ENCODE measurements at regions not wholly inside any gene's neighbourhood (a gene's known extent, or its start where the extent isn't known, plus 50 kb on each side); places are given as distances from the start of the nearest gene placed in this dataset.

- H3K4me1 ChIP-seq (ENCODE audit: control insufficient read depth in 1 of 2, low read depth in 2 of 2), result peaks cover 0 to 4% of the 10 kb centered on the region in 2 donors
- TF ChIP-seq, protein P1, sequence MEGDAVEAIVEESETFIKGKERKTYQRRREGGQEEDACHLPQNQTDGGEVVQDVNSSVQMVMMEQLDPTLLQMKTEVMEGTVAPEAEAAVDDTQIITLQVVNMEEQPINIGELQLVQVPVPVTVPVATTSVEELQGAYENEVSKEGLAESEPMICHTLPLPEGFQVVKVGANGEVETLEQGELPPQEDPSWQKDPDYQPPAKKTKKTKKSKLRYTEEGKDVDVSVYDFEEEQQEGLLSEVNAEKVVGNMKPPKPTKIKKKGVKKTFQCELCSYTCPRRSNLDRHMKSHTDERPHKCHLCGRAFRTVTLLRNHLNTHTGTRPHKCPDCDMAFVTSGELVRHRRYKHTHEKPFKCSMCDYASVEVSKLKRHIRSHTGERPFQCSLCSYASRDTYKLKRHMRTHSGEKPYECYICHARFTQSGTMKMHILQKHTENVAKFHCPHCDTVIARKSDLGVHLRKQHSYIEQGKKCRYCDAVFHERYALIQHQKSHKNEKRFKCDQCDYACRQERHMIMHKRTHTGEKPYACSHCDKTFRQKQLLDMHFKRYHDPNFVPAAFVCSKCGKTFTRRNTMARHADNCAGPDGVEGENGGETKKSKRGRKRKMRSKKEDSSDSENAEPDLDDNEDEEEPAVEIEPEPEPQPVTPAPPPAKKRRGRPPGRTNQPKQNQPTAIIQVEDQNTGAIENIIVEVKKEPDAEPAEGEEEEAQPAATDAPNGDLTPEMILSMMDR (IDR thresholded peaks at IDR 0.05), result no peak
- H3K27ac ChIP-seq, result no peak overlapping the region
- H3K9me3 ChIP-seq, result no peaks in the 10 kb centered on the region
- no peaks in the 10 kb centered on the region for H3K27me3 ChIP-seq (replicated peaks; ENCODE audit: insufficient read depth)
- no peak overlapping the region for H3K4me3 ChIP-seq
- H3K36me3 ChIP-seq, result no peaks in the 10 kb centered on the region
- DNase-seq (ENCODE audit: low spot score) (no peak), ATAC-seq (ENCODE audit: insufficient number of reproducible peaks, low FRiP score, low read depth) (no peak)
Measured at GRCh38 chr5:96084874-96085506, 123.3 kb upstream of the ELL2 start.

DNA sequence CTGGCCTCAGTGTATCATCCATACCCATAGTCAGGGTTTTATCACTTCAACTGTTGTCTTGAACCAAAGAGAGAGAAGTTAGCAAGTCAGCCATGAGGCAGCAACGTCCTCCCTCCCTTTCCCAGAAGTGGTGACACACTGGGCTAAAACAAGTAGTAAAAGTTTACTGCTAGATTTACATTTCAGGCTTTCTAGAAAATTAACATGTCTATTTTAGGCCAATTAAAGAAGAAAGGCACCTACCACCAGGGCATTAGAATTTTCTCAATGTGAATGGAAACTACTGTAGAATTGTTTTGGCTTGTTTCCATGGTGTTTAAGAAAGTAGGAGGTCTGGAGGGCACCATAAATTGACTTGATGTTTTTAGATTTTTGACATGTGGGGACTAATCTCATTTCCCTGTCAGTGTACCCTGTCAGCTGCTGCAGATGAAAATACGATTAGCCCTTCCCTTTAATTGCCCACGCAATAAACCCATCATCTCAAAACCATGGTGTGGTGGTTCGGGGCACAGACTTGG, 121.8 kb upstream of the ELL2 start:
- no peaks in the 10 kb centered on the region for H3K27me3 ChIP-seq (replicated peaks; ENCODE audit: insufficient read depth)

DNA sequence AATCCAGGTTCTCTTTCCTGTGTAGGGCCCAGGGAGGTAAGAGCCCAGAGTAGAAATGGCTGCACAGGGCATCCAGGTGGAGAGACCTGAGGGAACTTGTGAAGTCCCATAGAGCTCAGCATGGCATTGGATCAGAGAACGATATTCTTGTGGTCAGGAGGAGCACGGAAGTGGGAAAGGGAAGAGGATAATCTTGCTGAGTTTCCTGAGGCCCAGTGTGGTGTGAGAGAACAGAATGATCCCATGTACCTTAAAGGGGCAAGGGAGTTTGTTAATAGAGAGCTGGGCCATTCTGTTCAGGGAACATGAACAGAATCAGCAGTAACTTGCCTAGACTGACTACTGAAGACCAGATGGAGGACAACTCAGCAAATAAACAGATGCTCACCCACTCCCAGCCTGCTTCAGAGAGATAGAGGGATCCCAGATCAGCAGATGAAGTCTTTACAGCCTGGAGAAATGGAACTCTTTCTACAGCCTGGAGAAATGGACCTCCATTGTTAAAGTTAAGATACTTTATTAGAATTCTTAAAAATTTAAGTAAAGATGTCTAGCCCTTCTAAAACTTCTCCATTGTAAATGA, 119.7 kb upstream of the ELL2 start:
- Histone ChIP-seq H3K4me1 (ENCODE audit: control insufficient read depth in 1 of 2, low read depth in 2 of 2) (peaks cover 4 to 6% of the 10 kb centered on the region in 2 donors), H3K36me3 (no peaks in the 10 kb centered on the region), H3K27ac (no peak overlapping the region), H3K4me3 (no peak overlapping the region), H3K9me3 (no peaks in the 10 kb centered on the region), H3K27me3 (replicated peaks; ENCODE audit: insufficient read depth) (no peaks in the 10 kb centered on the region)
- DNase-seq (ENCODE audit: low spot score), result no peak
- no peak for ATAC-seq (ENCODE audit: insufficient number of reproducible peaks, low FRiP score, low read depth)
- TF ChIP-seq, protein P1 (IDR thresholded peaks at IDR 0.05), result no peak

More for the DNA sequence above, 121.8 kb upstream of the ELL2 start:
- no peak for ATAC-seq (ENCODE audit: insufficient number of reproducible peaks, low FRiP score, low read depth)
- Histone ChIP-seq H3K9me3 (no peaks in the 10 kb centered on the region), H3K4me3 (no peak overlapping the region), H3K27ac (no peak overlapping the region), H3K4me1 (ENCODE audit: control insufficient read depth in 1 of 2, low read depth in 2 of 2) (peaks cover 4 to 6% of the 10 kb centered on the region in 2 donors), H3K36me3 (no peaks in the 10 kb centered on the region)
- DNase-seq (ENCODE audit: low spot score), result no peak
- TF ChIP-seq, protein P1 (IDR thresholded peaks at IDR 0.05), result no peak

- Histone ChIP-seq H3K36me3 (no peaks in the 10 kb centered on the region), H3K27me3 (replicated peaks; ENCODE audit: insufficient read depth) (no peaks in the 10 kb centered on the region), H3K4me3 (no peak overlapping the region), H3K27ac (no peak overlapping the region), H3K9me3 (no peaks in the 10 kb centered on the region), H3K4me1 (ENCODE audit: control insufficient read depth in 1 of 2, low read depth in 2 of 2) (peaks cover 4 to 6% of the 10 kb centered on the region in 2 donors)
- no peak for DNase-seq (ENCODE audit: low spot score)
- TF ChIP-seq, protein P1 (IDR thresholded peaks at IDR 0.05), result no peak
- no peak for ATAC-seq (ENCODE audit: insufficient number of reproducible peaks, low FRiP score, low read depth)
Measured at GRCh38 chr5:96080557-96080956, 118.9 kb upstream of the ELL2 start.

- no peak for DNase-seq (ENCODE audit: low spot score)
- Histone ChIP-seq H3K36me3 (no peaks in the 10 kb centered on the region), H3K9me3 (no peaks in the 10 kb centered on the region)
Measured at GRCh38 chr5:96079962-96080361, 118.3 kb upstream of the ELL2 start.

More at GRCh38 chr5:96079962-96080361, 118.3 kb upstream of the ELL2 start:
- H3K27me3 ChIP-seq (replicated peaks; ENCODE audit: insufficient read depth), result no peaks in the 10 kb centered on the region
- no peak overlapping the region for H3K27ac ChIP-seq
- no peak overlapping the region for H3K4me3 ChIP-seq
- peaks cover 4 to 6% of the 10 kb centered on the region in 2 donors for H3K4me1 ChIP-seq (ENCODE audit: control insufficient read depth in 1 of 2, low read depth in 2 of 2)
- no peak for ATAC-seq (ENCODE audit: insufficient number of reproducible peaks, low FRiP score, low read depth)
- TF ChIP-seq, protein P1 (IDR thresholded peaks at IDR 0.05), result no peak

Measured in thoracic aorta (tissue), 2 donors.